ENCODE measurements at regions not wholly inside any gene's neighbourhood (a gene's known extent, or its start where the extent isn't known, plus 50 kb on each side); places are given as distances from the start of the nearest gene placed in this dataset.

DNA sequence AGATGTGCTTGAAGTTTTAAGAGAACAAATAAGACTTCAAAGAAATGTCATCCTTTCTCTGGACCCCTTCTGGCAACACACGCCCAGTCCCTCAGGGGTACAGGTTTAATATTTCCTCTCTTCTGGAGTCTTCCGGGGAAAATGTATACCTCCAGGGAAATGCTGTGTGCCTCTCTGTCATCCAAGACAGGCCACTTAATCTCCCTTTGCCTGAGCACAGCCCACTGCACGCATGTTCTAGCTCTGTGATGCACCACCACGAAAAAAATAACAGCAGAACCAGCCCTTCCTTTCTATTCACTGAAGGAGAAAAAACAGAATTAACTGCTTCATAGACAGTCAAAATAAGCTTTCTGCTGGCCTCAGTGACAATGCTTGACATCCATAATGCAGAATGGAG, 140.1 kb downstream of the RBFOX3 start:
- no peak for DNase-seq

DNA sequence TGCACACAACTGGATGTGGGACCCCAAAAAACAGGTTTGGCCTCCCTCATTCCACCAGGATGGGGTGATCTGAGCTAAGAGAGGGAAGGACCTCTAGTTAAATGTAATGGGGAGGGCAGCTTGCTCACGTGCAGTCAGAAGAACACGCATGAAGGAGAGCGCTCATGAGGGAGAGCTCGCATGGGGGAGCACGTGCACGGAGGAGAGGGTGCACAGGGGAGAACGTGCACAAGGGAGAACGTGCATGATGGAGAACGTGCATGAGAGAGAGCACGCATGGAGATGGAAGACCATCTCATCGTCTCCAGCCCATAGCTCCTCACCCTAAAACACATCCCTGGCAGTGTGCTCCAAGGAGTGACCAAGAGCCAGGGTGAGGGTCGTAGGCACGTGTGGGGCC, 141.2 kb downstream of the RBFOX3 start:
- DNase-seq, result no peak

DNA sequence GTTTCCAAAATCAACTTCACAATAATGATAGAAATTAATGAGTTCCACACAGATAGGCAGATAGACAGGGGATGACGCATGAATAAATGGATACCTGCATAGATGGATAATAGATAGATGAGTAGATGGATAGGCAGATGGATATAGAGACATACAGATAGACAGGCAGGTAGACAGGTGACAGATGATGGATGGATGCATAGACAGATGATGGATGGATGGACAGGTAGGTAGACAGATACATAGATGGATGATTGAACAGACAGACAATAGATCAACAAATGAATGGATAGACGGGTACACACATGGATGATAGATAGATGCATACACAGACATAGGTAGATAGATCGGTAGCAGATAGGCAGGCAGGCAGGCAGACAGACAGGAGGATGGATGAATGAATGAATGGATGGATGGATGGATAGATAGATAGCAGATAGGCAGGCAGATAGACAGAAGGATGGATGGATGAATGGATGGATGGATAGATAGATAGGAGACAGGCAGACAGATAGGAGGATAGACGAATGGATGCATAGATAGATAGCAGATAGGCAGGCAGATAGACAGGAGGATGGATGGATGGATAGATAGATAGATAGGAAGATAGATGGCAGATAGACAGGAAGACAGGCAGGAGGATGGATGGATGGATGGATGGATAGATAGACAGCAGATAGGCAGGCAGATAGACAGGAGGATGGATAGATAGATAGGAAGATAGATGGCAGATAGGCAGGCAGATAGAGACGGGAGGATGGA, 142.5 kb downstream of the RBFOX3 start:
- no peak for DNase-seq

DNA sequence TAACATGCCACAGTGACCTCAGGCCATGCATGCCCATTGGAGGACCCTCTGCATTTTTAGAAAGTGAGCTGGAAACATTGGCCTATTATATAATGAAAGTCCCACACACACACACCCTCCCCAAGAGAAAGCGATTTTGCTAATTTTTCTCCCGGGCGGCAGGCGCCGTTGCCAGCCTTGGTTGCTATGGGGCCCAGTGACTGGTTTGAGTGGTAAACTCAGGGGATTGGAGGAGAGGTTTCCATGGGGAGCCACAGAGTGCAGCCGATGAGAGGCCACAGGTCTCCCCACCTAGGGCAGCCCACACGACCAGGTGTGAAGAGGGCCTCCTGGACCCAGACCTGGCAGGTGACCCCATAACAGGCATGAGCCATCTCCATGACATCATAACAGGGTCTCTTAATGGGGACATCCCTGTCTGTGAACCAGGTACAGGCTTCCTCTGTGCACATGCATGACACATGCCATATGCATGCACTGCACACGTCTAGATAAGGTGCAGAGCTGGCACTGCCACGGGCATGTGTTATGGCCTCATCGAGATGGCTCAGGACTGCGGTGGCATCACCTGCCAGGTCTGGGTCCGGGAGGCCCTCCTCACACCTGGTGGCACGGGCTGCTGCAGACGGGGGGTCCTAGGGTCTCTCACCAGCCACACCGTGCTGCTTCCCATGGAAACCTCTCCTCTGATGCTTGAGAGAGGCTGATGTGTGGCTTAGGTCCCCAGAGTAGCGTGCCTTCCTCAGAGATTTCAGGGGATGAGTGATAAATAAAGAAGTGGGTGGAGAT, 144.1 kb downstream of the RBFOX3 start:
- DNase-seq, result no peak

DNA sequence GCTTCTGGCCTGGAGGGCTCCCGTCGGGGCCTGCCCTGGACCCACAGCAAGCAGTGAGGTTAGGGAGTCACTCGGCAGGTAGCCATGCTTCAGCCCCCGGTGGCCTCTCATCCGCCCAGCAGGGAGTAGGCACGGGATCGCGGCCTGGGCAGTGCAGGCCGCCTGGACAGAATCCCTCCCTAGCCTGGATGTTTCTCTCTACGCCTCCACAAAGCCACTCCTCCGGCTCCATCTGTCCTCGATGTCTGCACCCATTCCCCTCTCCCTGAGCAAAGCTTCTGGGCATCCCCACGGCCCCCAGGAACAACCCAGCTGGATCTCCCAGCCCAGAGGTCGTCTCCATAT, 145.2 kb downstream of the RBFOX3 start:
- DNase-seq, result no peak

DNA sequence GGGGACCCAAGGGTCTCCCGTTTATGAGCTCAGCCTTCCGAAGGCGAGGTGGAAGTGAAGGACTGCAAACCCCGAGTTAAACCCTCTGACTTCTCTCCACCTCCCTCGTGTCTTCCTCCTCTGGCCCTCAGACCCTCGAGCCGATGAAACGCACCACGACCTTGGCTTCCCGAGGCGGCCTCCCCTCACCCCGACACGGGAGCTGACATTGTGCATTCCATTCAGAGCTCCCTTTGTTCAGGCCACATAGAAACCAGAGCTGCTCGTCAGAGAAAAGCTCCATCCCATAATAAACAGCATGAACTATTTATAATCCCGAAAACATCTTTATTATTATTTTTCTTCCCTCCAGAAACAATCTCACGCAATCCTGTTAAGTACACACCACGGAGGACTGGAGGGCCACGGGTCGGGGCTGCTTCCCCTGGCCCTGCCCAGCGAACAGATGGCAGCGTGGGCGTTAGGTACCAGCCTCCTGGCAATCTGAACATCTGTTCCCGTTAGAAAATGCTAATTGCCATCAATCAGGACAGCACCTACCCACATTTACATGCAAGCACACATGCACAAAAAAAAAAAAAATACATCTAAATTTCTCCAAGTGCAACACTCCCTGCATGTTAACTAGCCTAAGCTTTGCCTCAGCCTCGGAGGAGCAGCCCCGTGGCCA, 145.7 kb downstream of the RBFOX3 start:
- no peak for DNase-seq

DNA sequence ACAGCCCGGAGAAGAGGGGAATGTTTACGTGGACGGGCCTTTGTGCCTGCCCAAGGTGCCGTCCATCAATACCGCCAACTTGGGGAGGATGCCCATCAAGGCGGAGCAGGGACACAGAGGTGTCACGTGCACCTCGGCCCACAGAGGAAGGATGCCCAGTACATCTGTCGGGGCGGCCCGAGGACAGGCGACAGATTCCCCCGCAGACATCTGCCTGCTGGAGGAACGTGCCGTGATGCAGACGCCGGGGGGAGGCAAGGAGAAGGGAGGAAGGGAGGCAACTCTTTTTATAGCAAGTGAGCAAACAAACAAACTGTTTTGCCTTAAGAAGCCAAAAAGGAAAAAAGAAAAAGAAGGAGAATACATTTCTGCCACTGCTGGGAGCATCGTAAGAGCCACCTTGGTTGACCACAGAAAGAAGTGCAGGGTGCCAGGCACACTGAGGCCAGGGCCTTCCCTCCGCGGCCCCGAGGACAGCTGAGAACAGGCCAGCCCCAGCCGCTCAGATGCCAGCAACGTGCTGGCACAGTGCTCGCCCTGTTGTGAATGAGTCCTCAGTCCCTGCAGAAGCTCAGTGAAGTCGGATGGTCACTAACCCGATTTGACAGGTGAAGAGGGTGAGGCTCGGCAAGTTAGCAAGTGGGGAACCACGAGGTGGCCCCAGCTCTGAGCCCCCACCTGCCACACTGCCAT, 146.4 kb downstream of the RBFOX3 start:
- no peak for DNase-seq

DNA sequence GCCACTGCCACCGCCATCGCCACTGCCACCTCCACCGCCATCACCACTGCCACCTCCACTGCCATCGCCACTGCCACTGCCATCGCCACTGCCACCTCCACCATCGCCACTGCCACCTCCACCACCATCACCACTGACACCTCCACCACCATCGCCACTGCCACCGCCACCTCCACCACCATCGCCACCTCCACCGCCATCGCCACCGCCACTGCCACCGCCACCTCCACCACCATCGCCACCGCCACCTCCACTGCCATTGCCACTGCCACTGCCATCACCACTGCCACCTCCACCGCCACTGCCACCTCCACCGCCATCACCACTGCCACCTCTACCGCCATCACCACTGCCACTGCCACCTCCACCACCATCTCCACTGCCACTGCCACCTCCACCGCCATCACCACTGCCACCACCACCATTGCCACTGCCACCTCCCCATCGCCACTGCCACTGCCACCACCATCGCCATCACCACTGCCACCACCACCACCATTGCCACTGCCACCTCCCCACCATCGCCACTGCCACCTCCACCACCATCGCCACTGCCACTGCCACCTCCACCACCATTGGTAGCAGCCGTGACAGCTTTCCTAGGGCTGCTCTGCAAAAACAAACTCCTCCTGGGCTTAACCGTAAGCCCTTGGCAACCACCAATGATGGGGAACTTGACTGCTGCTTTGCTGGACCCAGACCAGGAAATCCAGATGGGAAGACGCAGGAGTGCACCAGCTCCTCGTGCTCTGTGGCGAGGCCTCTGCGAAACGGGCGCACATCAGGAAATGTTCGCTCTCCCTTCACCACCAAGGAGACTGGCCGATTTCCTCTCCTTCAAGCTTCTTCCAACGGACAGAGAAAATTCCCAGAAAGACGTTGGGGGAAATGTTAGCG, 147.2 kb downstream of the RBFOX3 start:
- no peak for DNase-seq

DNA sequence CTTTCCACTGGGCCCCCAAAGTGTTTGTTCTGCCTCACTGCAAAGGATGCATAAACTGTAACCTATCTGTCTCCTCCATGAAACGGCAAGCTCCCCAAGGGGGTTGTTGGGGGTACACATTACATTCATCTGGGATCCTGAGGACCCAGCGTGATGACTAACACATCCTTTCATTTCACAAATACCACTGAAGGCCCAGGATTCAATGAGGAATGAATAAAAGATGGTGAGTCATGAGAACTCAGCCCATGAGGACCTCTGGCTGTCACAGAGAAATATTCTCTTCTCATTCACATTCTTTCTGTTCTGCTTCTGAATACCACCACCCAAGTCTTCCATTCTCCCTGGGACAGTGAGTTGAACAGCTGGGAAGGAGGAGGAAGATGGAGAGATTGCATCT, 149.8 kb downstream of the RBFOX3 start:
- DNase-seq, result no peak

DNA sequence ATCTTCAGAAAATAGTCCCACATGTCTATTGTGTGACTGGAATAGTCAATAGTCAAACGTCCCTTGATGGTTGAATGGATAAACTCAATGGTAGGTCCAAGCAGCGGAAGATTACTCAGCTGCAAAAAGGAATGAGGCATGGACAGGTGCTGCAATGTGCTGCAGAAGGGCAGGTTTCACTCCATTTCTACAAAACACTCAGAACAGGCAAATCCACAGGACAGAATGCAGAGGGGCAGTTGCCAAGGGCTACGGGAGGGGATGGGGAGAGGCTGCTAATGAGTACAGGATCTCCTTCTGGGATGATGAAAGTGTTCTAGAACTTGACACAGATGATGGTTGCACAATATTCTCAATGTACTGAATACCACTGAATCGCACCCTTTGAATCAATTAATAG, 151.0 kb downstream of the RBFOX3 start:
- DNase-seq, result no peak

DNA sequence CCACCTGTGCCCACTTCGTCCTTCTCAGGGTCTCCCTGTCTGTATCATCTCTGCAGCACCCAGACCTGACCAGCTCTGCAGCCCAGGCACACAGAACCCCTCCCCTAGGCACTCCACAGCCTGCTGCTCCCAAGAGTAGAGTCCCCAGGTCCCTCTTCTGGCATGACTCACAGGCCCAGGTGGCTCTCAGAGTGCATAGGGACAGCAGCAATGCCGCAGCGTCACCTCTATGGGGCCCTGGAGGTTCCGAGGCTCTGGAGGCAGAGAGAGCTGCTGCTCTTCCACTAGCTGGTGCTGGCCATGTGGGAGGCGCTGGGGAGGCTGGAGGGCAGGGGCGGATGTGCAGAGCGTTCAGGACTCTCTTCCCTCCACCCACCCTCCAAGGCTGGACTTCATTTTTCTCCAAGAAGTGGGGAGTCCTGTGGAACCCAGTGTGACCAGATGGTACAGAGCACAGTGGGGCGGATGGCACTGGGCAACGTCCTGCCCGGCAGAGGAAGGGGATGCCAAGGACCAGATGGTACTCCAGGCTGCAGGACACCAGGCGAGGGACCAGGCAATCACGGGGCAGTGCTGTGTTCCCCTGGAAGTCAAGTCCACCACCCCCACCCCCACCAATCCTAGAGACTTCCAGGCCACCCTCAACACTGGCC, 151.7 kb downstream of the RBFOX3 start:
- DNase-seq, result no peak

DNA sequence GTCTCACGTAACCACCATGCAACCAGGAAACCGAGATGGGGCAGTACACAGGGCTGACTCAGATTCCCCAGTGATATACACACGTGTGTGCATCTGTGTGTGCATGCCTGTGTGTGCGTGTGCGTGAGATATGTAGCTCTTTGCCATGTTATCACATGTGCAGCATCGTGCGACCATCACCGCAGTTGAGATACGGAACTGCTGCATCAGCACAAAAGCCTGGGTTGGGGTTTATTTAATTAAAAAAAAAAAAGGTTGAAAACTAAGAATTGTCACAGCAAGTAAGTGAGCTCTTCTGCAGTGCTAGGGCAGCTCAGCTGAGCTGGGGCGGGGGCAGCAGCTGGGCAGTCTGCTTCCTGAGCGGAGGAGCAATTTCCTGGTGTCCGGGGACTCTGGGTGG, 152.5 kb downstream of the RBFOX3 start:
- no peak for DNase-seq

DNA sequence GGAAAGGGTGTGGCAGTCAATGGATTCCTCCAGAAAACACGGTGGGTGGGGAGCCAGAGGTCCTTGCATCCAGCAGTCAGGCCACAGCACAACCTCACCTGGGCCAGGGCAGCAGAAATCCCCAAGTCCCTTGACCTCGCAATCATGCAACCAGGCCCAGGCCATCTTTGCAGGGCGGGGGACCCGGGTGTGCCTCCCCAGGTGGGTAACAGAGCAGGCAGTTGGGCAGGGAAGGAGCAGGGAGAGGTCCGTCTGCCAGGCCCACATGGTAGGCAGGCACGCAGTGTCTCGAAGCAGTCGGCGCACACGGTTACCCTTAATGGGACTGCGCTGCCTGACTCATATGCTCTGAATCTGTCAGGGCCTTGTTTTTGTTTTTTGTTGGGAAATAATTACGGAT, 153.0 kb downstream of the RBFOX3 start:
- DNase-seq, result no peak

DNA sequence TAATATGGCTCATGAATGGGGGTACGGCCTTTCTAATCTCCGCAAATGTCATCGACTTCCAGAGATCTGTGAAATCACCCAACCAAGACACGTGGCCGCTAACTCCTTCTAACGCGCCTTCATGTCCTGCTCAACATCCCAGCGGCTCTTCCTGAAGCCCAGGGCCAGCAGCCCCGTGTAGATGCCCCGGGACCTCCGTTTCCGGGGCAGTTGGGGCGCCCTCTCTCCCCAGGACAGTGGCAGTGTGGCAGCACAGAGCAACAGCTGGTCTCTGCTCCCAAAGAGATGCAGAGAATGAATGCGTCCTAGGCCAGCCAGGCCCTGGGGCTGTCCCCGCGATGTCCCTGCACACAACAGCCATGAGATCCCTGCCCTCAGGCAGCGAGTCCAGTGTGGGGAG, 153.5 kb downstream of the RBFOX3 start:
- DNase-seq, result no peak

DNA sequence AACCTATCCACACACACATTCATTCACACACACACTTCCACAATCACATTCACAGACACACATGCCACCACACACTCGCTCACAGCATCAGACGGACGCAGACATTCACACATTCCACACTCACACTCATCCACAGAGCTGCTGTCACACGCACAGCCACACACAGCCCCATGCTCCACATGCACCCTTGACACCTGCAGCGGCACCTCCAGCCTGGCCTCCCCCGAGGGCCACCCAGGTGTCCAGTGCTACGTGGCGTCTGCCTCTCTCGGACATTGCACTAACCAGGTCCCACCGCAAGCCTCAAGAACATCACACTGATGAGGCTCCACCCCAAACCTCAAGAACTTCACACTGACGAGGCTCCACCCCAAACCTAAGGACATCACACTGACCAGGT, 155.2 kb downstream of the RBFOX3 start:
- DNase-seq, result no peak

DNA sequence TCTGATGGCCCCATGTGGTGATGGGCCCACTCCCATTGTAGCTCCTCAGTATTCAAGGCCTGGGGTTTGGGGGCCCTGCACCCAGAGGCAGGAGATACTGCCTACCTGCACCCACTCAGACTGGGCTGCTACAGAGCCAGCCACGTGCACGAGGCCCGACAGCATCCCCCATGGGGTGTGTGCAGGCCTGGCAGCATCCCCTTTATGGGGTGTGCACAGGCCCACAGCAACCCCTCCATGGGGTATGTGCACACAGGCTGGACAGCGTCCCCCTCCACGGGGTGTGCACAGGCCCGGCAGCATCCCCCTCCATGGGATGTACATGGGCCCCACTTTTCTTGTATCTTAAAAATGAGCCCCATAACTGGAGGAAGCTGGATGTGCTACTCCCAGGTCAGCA, 156.0 kb downstream of the RBFOX3 start:
- no peak for DNase-seq

DNA sequence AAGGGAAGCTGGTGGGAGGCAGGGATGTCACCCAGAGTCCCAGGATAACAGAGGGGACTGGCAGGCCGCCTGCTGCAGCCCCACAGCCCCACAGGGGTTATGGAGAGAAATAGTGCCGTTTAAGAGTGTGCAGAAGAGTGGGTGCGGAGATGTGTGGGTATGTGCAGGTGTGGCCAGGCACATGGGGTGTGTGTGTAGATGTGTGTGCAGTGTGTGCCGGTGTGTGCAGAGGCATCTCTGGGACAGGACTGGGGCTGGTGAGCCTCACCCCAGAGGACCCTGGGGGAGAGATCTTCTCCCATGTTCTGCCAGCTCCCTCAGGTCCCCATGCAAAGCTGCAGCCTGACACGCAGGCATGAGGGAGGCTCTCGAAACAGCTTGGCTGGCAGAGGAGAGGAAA, 157.4 kb downstream of the RBFOX3 start:
- DNase-seq, result no peak

DNA sequence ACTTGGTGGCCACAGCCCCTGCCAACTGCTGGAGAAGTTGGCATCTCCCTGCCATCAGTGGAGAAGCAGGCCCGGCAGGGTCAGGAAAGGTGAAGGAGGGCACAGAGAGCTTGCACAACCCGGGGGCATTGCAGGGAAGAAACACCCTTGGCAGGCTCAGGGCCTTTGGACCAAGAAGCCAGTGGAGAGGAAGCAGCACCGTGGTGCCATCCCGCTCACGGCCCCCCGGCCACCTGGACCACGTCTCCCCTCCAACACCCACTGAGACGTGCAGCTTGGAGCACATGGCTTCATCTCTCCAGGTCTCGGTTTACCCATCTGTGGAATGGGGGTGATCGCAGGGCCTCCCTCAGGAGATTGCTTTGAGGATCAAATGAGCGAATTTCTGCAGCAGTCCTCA, 158.1 kb downstream of the RBFOX3 start:
- no peak for DNase-seq

DNA sequence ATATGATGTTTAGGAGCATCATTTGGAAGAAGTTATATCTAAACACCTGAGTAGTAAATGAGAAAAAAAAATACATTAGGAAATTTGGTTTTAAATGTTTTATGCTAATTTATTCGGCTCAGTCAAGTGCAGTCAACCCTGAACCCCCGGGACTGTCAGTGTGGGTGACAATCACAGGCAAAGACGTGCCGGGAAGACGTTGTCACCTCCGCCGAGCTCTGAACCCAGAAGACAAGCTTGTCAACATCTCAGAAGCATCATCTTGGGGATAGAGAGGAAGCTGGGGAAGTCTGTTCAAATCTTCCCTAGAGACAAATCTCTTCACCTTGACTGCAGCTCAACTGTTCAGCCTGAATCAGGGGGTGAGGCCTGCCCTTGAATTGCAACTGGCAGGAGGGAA, 159.7 kb downstream of the RBFOX3 start:
- no peak for DNase-seq

DNA sequence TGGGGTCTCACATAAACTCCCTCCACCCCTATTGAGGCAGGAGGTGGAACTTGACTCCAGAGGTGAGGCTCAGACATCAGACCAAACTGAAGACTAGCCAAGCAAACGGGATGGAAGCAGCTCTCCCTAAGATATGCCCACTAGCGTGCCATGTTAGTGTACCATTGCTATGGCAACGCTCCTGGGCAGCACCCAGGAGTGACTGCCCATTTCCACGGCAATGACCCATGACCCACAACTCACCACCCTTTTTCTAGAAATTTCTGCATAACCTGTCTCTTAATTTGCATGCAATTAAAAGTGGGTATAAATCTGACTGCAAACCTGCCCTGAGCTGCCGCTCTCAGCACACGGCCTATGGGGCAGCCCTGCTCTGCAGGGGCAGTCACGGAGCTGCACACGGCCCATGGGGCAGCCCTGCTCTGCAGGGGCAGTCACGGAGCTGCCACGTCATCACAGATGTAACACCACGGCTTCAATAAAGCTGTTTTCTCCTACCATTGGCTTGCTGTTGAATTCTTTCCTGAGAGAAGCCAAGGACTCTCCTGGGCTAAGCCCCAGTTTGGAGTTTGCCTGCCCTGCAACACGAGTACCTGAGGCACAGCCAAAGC, 164.3 kb downstream of the RBFOX3 start:
- no peak for DNase-seq

DNA sequence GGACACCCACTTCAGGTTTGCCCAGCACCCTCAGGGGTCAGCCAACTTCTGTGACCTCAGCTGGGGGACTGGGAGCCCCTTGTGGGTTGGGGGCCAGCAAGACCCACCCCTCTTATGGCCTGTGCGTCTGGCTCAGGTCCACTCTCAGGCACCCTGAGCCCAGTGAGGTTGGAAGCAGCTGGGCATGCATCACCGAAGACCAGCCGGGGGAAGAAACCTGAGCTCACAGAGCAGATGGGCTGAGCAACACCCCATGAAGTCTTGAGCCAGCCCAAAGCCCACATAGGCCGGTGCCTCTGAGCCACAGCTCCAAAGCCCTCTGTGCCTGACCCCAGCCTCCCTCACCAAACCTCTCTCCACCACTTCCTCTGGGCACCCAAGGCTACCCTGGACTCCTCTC, 166.7 kb downstream of the RBFOX3 start:
- no peak for DNase-seq
